GM23338 (cell line): ENCODE measurements at regions not wholly inside any gene's neighbourhood (a gene's known extent, or its start where the extent isn't known, plus 50 kb on each side); places are given as distances from the start of the nearest gene placed in this dataset.

ENCODE experiments used
- EZH2 ChIP-seq: fragments of 200-600 bp; sonication (generic); IDR thresholded peaks from one replicate; pipeline ENCODE4 v1.8.0; 2017; ENCODE audit warnings: antibody characterized with exemption, mild to moderate bottlenecking, low read depth; ENCODE audit not compliant: unreplicated experiment
- TF ChIP-seq, protein P1 (sequence below): IDR thresholded peaks from one replicate; pipeline ENCODE4 v1.6.1; 2018; ENCODE audit warnings: antibody characterized with exemption; ENCODE audit not compliant: unreplicated experiment

GRCh38 chr9:82412586-82413305 is 424.2 kb downstream of the SPATA31D1 start:
- TF ChIP-seq, protein P1, sequence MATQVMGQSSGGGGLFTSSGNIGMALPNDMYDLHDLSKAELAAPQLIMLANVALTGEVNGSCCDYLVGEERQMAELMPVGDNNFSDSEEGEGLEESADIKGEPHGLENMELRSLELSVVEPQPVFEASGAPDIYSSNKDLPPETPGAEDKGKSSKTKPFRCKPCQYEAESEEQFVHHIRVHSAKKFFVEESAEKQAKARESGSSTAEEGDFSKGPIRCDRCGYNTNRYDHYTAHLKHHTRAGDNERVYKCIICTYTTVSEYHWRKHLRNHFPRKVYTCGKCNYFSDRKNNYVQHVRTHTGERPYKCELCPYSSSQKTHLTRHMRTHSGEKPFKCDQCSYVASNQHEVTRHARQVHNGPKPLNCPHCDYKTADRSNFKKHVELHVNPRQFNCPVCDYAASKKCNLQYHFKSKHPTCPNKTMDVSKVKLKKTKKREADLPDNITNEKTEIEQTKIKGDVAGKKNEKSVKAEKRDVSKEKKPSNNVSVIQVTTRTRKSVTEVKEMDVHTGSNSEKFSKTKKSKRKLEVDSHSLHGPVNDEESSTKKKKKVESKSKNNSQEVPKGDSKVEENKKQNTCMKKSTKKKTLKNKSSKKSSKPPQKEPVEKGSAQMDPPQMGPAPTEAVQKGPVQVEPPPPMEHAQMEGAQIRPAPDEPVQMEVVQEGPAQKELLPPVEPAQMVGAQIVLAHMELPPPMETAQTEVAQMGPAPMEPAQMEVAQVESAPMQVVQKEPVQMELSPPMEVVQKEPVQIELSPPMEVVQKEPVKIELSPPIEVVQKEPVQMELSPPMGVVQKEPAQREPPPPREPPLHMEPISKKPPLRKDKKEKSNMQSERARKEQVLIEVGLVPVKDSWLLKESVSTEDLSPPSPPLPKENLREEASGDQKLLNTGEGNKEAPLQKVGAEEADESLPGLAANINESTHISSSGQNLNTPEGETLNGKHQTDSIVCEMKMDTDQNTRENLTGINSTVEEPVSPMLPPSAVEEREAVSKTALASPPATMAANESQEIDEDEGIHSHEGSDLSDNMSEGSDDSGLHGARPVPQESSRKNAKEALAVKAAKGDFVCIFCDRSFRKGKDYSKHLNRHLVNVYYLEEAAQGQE: no peak
- no peak for TF ChIP-seq EZH2
